Prostate gland (tissue), 2 donors: ENCODE measurements at regions not wholly inside any gene's neighbourhood (a gene's known extent, or its start where the extent isn't known, plus 50 kb on each side); places are given as distances from the start of the nearest gene placed in this dataset.

Source experiments
- DNase-seq: peaks from one replicate; pipeline ENCODE4 v3.0.0-alpha.2; 2019; ENCODE audit warnings: low spot score
- H3K27ac ChIP-seq, 2 donors: fragments of 200-600 bp; sonication (generic); 2 replicates each; pipeline ENCODE4 v1.5.1; 2017 to 2019
- H3K27me3 ChIP-seq: fragments of 200-600 bp; sonication (generic); replicated peaks from 2 replicates; pipeline ENCODE4 v1.5.1; 2019; ENCODE audit not compliant: insufficient read depth
- H3K36me3 ChIP-seq, 2 donors: fragments of 200-600 bp; sonication (generic); 1 replicate in 1 of 2; 2 replicates in 1 of 2; pipeline versions ENCODE4 v1.5.1 to v1.8.1; 2017 to 2019
- H3K4me1 ChIP-seq: fragments of 200-600 bp; sonication (generic); replicated peaks from 2 replicates; pipeline ENCODE4 v1.5.1; 2019
- H3K4me3 ChIP-seq, 2 donors: fragments of 200-600 bp; sonication (generic); 2 replicates each; pipeline ENCODE4 v1.5.1; 2017 to 2019
- H3K9me3 ChIP-seq: fragments of 200-600 bp; sonication (generic); 2 replicates; pipeline ENCODE4 v1.5.1; 2017
- CTCF ChIP-seq, 4 experiments: fragments of 200-600 bp in 2 of 4; fragments of 450-650 bp in 2 of 4; sonication (generic) in 2 of 4; IDR thresholded peaks; 1 replicate in 3 of 4; 2 replicates in 1 of 4; pipeline ENCODE4 v1.5.1; 2016 to 2019; ENCODE audit warnings: antibody characterized with exemption in 4 of 4, mild to moderate bottlenecking in 2 of 4, moderate library complexity in 2 of 4
- POLR2A ChIP-seq: fragments of 450-650 bp; IDR thresholded peaks from one replicate; pipeline ENCODE4 v1.6.1; 2016; ENCODE audit warnings: antibody characterized with exemption, mild to moderate bottlenecking
- POLR2AphosphoS5 ChIP-seq: sonication (generic); formaldehyde crosslinking; IDR thresholded peaks from one replicate; pipeline ENCODE4 v1.6.1; 2017; ENCODE audit warnings: antibody characterized with exemption
- WGBS: methylation state at CpG from one replicate; pipeline ENCODE4 v1.1.5; 2018; 5-methylcytosine and 5-hydroxymethylcytosine counted together
- intact Hi-C: fragments of 100-400 bp; cut with DNase I; formaldehyde crosslinking; loops from one replicate; pipeline ENCODE4 v1.14.2; 2022

GRCh38 chr9:109704546-109704945 is 75.5 kb upstream of the PALM2AKAP2 start:
- DNase-seq = no peak
- whole genome bisulfite sequencing = 95% methylated on average over 2 of the region's 2 CpGs
- TF ChIP-seq POLR2A = no peak
- TF ChIP-seq CTCF (IDR thresholded peaks at IDR 0.05) = no peak
- TF ChIP-seq POLR2AphosphoS5 = no peak
- no peaks in the 10 kb centered on the region for H3K4me1 ChIP-seq
- no peaks in the 10 kb centered on the region for H3K36me3 ChIP-seq
- no peak overlapping the region for H3K27ac ChIP-seq
- no peaks in the 10 kb centered on the region for H3K27me3 ChIP-seq
- no peak overlapping the region for H3K4me3 ChIP-seq
- H3K9me3 ChIP-seq = no peaks in the 10 kb centered on the region
- intact Hi-C loops = no loop called here

GRCh38 chr9:109705515-109705914 is 74.5 kb upstream of the PALM2AKAP2 start:
- no peaks in the 10 kb centered on the region for H3K4me1 ChIP-seq
- H3K9me3 ChIP-seq = no peaks in the 10 kb centered on the region
- TF ChIP-seq CTCF (IDR thresholded peaks at IDR 0.05) (no peak), POLR2AphosphoS5 (no peak), POLR2A (no peak)
- no peak for DNase-seq
- H3K4me3 ChIP-seq = no peak overlapping the region
- H3K27me3 ChIP-seq = no peaks in the 10 kb centered on the region
- intact Hi-C loops = no loop called here
- no peaks in the 10 kb centered on the region for H3K36me3 ChIP-seq
- H3K27ac ChIP-seq = no peak overlapping the region

- TF ChIP-seq CTCF (IDR thresholded peaks at IDR 0.05) (no peak), POLR2AphosphoS5 (no peak), POLR2A (no peak)
- H3K4me1 ChIP-seq = no peaks in the 10 kb centered on the region
- 87% methylated on average over 3 of the region's 3 CpGs for WGBS
- no peaks in the 10 kb centered on the region for H3K27me3 ChIP-seq
- H3K4me3 ChIP-seq = no peak overlapping the region
- H3K9me3 ChIP-seq = no peaks in the 10 kb centered on the region
- no peak overlapping the region for H3K27ac ChIP-seq
- H3K36me3 ChIP-seq = no peaks in the 10 kb centered on the region
- no peak for DNase-seq
- intact Hi-C loops = no loop called here
Observed at GRCh38 chr9:109707355-109707754, 72.6 kb upstream of the PALM2AKAP2 start.

- TF ChIP-seq POLR2AphosphoS5 (no peak), CTCF (IDR thresholded peaks at IDR 0.05) (no peak), POLR2A (no peak)
- intact Hi-C loops = no loop called here
- Histone ChIP-seq H3K4me1 (no peaks in the 10 kb centered on the region), H3K9me3 (no peaks in the 10 kb centered on the region), H3K4me3 (no peak overlapping the region), H3K27me3 (no peaks in the 10 kb centered on the region), H3K36me3 (no peaks in the 10 kb centered on the region), H3K27ac (no peak overlapping the region)
- 56% methylated on average over 4 of the region's 4 CpGs for WGBS
- no peak for DNase-seq
Observed at GRCh38 chr9:109708451-109708945, 71.5 kb upstream of the PALM2AKAP2 start.

GRCh38 chr9:109709866-109710265 is 70.1 kb upstream of the PALM2AKAP2 start:
- Histone ChIP-seq H3K4me3 (no peak overlapping the region), H3K9me3 (no peaks in the 10 kb centered on the region), H3K27me3 (no peaks in the 10 kb centered on the region), H3K27ac (no peak overlapping the region), H3K36me3 (no peaks in the 10 kb centered on the region), H3K4me1 (no peaks in the 10 kb centered on the region)
- whole genome bisulfite sequencing = 75% methylated on average over 3 of the region's 3 CpGs
- TF ChIP-seq CTCF (IDR thresholded peaks at IDR 0.05) = no peak
- no peak for TF ChIP-seq POLR2AphosphoS5
- no peak for TF ChIP-seq POLR2A
- no peak for DNase-seq
- intact Hi-C loops = no loop called here
